ACHN (cell line): ENCODE measurements at regions not wholly inside any gene's neighbourhood (a gene's known extent, or its start where the extent isn't known, plus 50 kb on each side); places are given as distances from the start of the nearest gene placed in this dataset.

ENCODE experiments used
- DNase-seq: peaks from one replicate; pipeline ENCODE4 v3.0.0-alpha.2; 2015
- in situ Hi-C: cut with HindIII; loops from 2 replicates; pipeline ENCODE4 v1.10.0; 2017; ENCODE audit warnings: low sequenced_read_pairs, low pct_ligation_motif_present, low pct_unique_long_range_greater_than_20kb

- DNase-seq, result no peak
- in situ Hi-C loops, result no loop called here
Measured at GRCh38 chr3:34198309-34198708, 399.9 kb downstream of the PDCD6IP start.

GRCh38 chr3:34200576-34200975 lies 402.1 kb downstream of the PDCD6IP start:
- in situ Hi-C loops, result no loop called here
- no peak for DNase-seq

- in situ Hi-C loops, result no loop called here
- DNase-seq, result no peak
Measured at GRCh38 chr3:34202975-34203374, 404.5 kb downstream of the PDCD6IP start.

- in situ Hi-C loops, result no loop called here
Measured at GRCh38 chr3:34203386-34203785, 405.0 kb downstream of the PDCD6IP start.

GRCh38 chr3:34207002-34207401 lies 408.6 kb downstream of the PDCD6IP start:
- in situ Hi-C loops, result no loop called here
- no peak for DNase-seq

More at GRCh38 chr3:34203386-34203785, 405.0 kb downstream of the PDCD6IP start:
- no peak for DNase-seq

GRCh38 chr3:34207806-34208205 lies 409.4 kb downstream of the PDCD6IP start:
- in situ Hi-C loops, result no loop called here

GRCh38 chr3:34212175-34212574 lies 413.7 kb downstream of the PDCD6IP start:
- in situ Hi-C loops, result no loop called here

More at GRCh38 chr3:34207806-34208205, 409.4 kb downstream of the PDCD6IP start:
- no peak for DNase-seq

GRCh38 chr3:34212656-34213055 lies 414.2 kb downstream of the PDCD6IP start:
- in situ Hi-C loops, result no loop called here
- DNase-seq, result no peak

More at GRCh38 chr3:34212175-34212574, 413.7 kb downstream of the PDCD6IP start:
- no peak for DNase-seq

GRCh38 chr3:34213478-34213877 lies 415.0 kb downstream of the PDCD6IP start:
- DNase-seq, result no peak
- in situ Hi-C loops, result no loop called here

GRCh38 chr3:34216711-34217335 lies 418.4 kb downstream of the PDCD6IP start:
- no peak for DNase-seq
- in situ Hi-C loops, result no loop called here

GRCh38 chr3:34218706-34219385 lies 420.4 kb downstream of the PDCD6IP start:
- in situ Hi-C loops, result no loop called here
- no peak for DNase-seq

- in situ Hi-C loops, result no loop called here
- DNase-seq, result no peak
Measured at GRCh38 chr3:34219556-34219955, 421.1 kb downstream of the PDCD6IP start.

- no peak for DNase-seq
- in situ Hi-C loops, result no loop called here
Measured at GRCh38 chr3:34225821-34226366, 427.5 kb downstream of the PDCD6IP start.

- in situ Hi-C loops, result no loop called here
- no peak for DNase-seq
Measured at GRCh38 chr3:34229876-34230275, 431.4 kb downstream of the PDCD6IP start.

- no peak for DNase-seq
- in situ Hi-C loops, result no loop called here
Measured at GRCh38 chr3:34235096-34235495, 436.7 kb downstream of the PDCD6IP start.

GRCh38 chr3:34237946-34238345 lies 439.5 kb downstream of the PDCD6IP start:
- in situ Hi-C loops, result no loop called here
- DNase-seq, result no peak

GRCh38 chr3:34238407-34238806 lies 440.0 kb downstream of the PDCD6IP start:
- DNase-seq, result no peak

GRCh38 chr3:34239287-34239686 lies 440.9 kb downstream of the PDCD6IP start:
- DNase-seq, result no peak
- in situ Hi-C loops, result no loop called here

More at GRCh38 chr3:34238407-34238806, 440.0 kb downstream of the PDCD6IP start:
- in situ Hi-C loops, result no loop called here

- DNase-seq, result no peak
- in situ Hi-C loops, result no loop called here
Measured at GRCh38 chr3:34239875-34240274, 441.4 kb downstream of the PDCD6IP start.

GRCh38 chr3:34247401-34247800 lies 449.0 kb downstream of the PDCD6IP start:
- in situ Hi-C loops, result no loop called here
- no peak for DNase-seq
